Keratinocyte (primary cell): ENCODE measurements at regions not wholly inside any gene's neighbourhood (a gene's known extent, or its start where the extent isn't known, plus 50 kb on each side); places are given as distances from the start of the nearest gene placed in this dataset.

ENCODE experiments used
- DNase-seq: peaks from one replicate; pipeline ENCODE4 v3.0.0-alpha.2; 2011; ENCODE audit warnings: low read depth, missing footprints, low spot score
- FAIRE-seq: peaks from 2 replicates; lab custom pipeline; 2011; peaks lifted over from hg19 to GRCh38; lab: Jason Lieb, UNC
- H2AFZ ChIP-seq: 2 replicates; pipeline ENCODE4 v1.6.0; 2012; ENCODE audit warnings: low read length, control low read depth, inconsistent platforms; ENCODE audit not compliant: control insufficient read depth
- H3K27ac ChIP-seq: 2 replicates; pipeline ENCODE4 v1.5.1; 2011; ENCODE audit warnings: low read length; ENCODE audit not compliant: control insufficient read depth, insufficient read depth
- H3K27me3 ChIP-seq: 3 replicates; pipeline ENCODE4 v1.6.0; 2011; ENCODE audit warnings: low read length; ENCODE audit not compliant: control insufficient read depth, insufficient read depth; ENCODE audit errors: extremely low read depth
- H3K36me3 ChIP-seq, 2 experiments: 2 replicates in 1 of 2; 3 replicates in 1 of 2; pipeline ENCODE4 v1.5.1; 2011; ENCODE audit warnings: low read length in 2 of 2, mild to moderate bottlenecking in 1 of 2; ENCODE audit not compliant: control insufficient read depth in 2 of 2, insufficient read depth in 2 of 2; ENCODE audit errors: extremely low read depth in 1 of 2
- H3K4me1 ChIP-seq: 3 replicates; pipeline ENCODE4 v1.5.1; 2011; ENCODE audit warnings: low read length; ENCODE audit not compliant: control insufficient read depth, insufficient read depth; ENCODE audit errors: extremely low read depth
- H3K4me2 ChIP-seq: 3 replicates; pipeline ENCODE4 v1.6.0; 2011; ENCODE audit warnings: low read depth, low read length; ENCODE audit not compliant: control insufficient read depth, insufficient read depth; ENCODE audit errors: extremely low read depth
- H3K4me3 ChIP-seq, 3 experiments: fragments of 200-600 bp in 1 of 3; sonication (generic) in 1 of 3; 2 replicates in 2 of 3; 3 replicates in 1 of 3; pipeline ENCODE4 v1.5.1; 2011 to 2016; ENCODE audit warnings: low read length in 3 of 3, mild to moderate bottlenecking in 3 of 3, control low read depth in 2 of 3, inconsistent platforms in 1 of 3, low read depth in 1 of 3, mixed read lengths in 1 of 3, mixed run types in 1 of 3, moderate library complexity in 1 of 3; ENCODE audit not compliant: control insufficient read depth in 2 of 3, insufficient read depth in 2 of 3; ENCODE audit errors: extremely low read depth in 1 of 3
- H3K79me2 ChIP-seq: 2 replicates; pipeline ENCODE4 v1.6.0; 2012; ENCODE audit warnings: low read length; ENCODE audit not compliant: control insufficient read depth, insufficient read depth
- H3K9ac ChIP-seq: 3 replicates; pipeline ENCODE4 v1.6.0; 2011; ENCODE audit warnings: low read length; ENCODE audit not compliant: control insufficient read depth, insufficient read depth; ENCODE audit errors: extremely low read depth
- H3K9me1 ChIP-seq: 3 replicates; pipeline ENCODE4 v1.6.0; 2011; ENCODE audit warnings: low read length; ENCODE audit not compliant: control insufficient read depth, insufficient read depth; ENCODE audit errors: extremely low read depth
- H3K9me3 ChIP-seq: 2 replicates; pipeline ENCODE4 v1.5.1; 2012; ENCODE audit warnings: low read depth, low read length; ENCODE audit not compliant: control insufficient read depth
- H4K20me1 ChIP-seq: 3 replicates; pipeline ENCODE4 v1.6.0; 2011; ENCODE audit warnings: low read length; ENCODE audit not compliant: control insufficient read depth, insufficient read depth; ENCODE audit errors: extremely low read depth
- EZH2 ChIP-seq: IDR thresholded peaks from one replicate; pipeline ENCODE4 v1.6.1; 2012; ENCODE audit warnings: inconsistent platforms, mild to moderate bottlenecking, low read length, moderate library complexity
- dilution Hi-C: fragments of 300-500 bp; cut with MboI; formaldehyde crosslinking; loops from one replicate; pipeline ENCODE4 v1.7.0; 2020; ENCODE audit warnings: low sequenced_read_pairs; ENCODE audit not compliant: extremely low pct_ligation_motif_present
- TF ChIP-seq, protein P1 (sequence below), 3 experiments: IDR thresholded peaks in 1 of 3; conservative IDR thresholded peaks in 1 of 3; optimal IDR thresholded peaks in 1 of 3; 2 replicates in 2 of 3; 3 replicates in 1 of 3; pipeline versions ENCODE3 to v1.5.1; 2011; ENCODE audit warnings: low read length in 3 of 3, mild to moderate bottlenecking in 3 of 3, moderate library complexity in 2 of 3, control low read depth in 1 of 3, inconsistent platforms in 1 of 3; ENCODE audit not compliant: insufficient read depth in 2 of 3; ENCODE audit errors: extremely low read depth in 1 of 3

DNA sequence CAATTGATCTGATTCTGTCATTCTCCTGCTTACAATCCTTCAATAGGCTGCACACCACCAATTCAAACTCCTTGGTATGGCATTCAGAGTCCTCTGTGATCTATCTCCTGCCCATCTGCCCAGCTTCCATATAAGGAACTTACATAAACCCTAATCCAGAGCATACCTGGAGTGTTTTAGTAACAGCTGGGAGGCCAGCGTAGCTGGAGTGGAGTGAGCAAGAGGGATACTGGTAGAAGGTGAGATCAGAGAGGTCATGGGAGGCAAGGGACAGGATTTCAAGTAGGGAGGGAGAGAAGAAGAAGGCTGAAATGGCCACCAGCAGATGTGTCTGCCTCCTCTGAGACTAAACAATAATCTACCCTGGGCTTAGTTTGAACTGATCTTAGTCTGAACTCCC is 288.5 kb downstream of the MEF2C start:
- Histone ChIP-seq H3K79me2 (no peaks in the 10 kb centered on the region), H3K4me2 (no peak overlapping the region), H4K20me1 (no peaks in the 10 kb centered on the region), H3K9ac (no peak overlapping the region), H2AFZ (no peak overlapping the region), H3K9me3 (no peaks in the 10 kb centered on the region), H3K4me1 (no peaks in the 10 kb centered on the region), H3K27me3 (no peaks in the 10 kb centered on the region), H3K27ac (no peak overlapping the region), H3K9me1 (no peaks in the 10 kb centered on the region), H3K36me3 (no peaks in the 10 kb centered on the region), H3K4me3 (no peak overlapping the region)
- no peak for DNase-seq
- TF ChIP-seq, protein P1, sequence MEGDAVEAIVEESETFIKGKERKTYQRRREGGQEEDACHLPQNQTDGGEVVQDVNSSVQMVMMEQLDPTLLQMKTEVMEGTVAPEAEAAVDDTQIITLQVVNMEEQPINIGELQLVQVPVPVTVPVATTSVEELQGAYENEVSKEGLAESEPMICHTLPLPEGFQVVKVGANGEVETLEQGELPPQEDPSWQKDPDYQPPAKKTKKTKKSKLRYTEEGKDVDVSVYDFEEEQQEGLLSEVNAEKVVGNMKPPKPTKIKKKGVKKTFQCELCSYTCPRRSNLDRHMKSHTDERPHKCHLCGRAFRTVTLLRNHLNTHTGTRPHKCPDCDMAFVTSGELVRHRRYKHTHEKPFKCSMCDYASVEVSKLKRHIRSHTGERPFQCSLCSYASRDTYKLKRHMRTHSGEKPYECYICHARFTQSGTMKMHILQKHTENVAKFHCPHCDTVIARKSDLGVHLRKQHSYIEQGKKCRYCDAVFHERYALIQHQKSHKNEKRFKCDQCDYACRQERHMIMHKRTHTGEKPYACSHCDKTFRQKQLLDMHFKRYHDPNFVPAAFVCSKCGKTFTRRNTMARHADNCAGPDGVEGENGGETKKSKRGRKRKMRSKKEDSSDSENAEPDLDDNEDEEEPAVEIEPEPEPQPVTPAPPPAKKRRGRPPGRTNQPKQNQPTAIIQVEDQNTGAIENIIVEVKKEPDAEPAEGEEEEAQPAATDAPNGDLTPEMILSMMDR (optimal IDR thresholded peaks at IDR 0.05 in 1 of 3, IDR thresholded peaks at IDR 0.05 in 1 of 3, conservative IDR thresholded peaks at IDR 0.05 in 1 of 3; ENCODE audit: extremely low read depth in 1 of 3, insufficient read depth in 2 of 3, low read length in 3 of 3): no peak
- no peak for TF ChIP-seq EZH2
- dilution Hi-C loops: no loop called here
- no peak for FAIRE-seq

DNA sequence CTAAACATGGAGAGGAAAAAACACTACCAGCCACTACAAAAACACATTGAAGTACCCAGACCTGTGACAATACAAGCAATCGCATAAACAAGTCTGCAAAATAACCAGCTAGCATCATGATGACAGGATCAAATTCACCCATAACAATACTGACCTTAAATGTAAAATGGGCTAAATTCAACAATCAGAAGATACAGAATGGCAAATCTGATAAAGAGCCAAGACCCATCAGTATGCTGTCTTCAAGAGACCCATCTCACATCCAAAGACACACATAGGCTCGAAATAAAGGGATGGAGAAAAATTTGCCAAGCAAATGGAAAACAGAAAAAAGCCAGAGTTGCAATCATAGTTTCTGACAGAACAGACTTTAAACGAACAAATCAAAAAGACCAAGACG is 294.4 kb downstream of the MEF2C start:
- H3K9me3 ChIP-seq: no peaks in the 10 kb centered on the region
- no peaks in the 10 kb centered on the region for H3K36me3 ChIP-seq
- H3K27ac ChIP-seq: no peak overlapping the region
- H3K9me1 ChIP-seq: no peaks in the 10 kb centered on the region
- H3K4me2 ChIP-seq: no peak overlapping the region
- no peaks in the 10 kb centered on the region for H3K27me3 ChIP-seq
- no peak overlapping the region for H3K4me3 ChIP-seq
- dilution Hi-C loops: no loop called here
- FAIRE-seq (no peak), DNase-seq (no peak)
- H3K79me2 ChIP-seq: no peaks in the 10 kb centered on the region
- no peak overlapping the region for H2AFZ ChIP-seq
- no peak overlapping the region for H3K9ac ChIP-seq
- no peaks in the 10 kb centered on the region for H4K20me1 ChIP-seq
- no peaks in the 10 kb centered on the region for H3K4me1 ChIP-seq
- TF ChIP-seq, protein P1 (optimal IDR thresholded peaks at IDR 0.05 in 1 of 3, IDR thresholded peaks at IDR 0.05 in 1 of 3, conservative IDR thresholded peaks at IDR 0.05 in 1 of 3; ENCODE audit: extremely low read depth in 1 of 3, insufficient read depth in 2 of 3, low read length in 3 of 3): no peak
- no peak for TF ChIP-seq EZH2
